ACC112 (cell line): ENCODE measurements at regions not wholly inside any gene's neighbourhood (a gene's known extent, or its start where the extent isn't known, plus 50 kb on each side); places are given as distances from the start of the nearest gene placed in this dataset.
"Not testable (repeated sequence)": the region's sequence is repeated elsewhere in the genome, so short reads cannot be mapped to it uniquely, and the experiment has no call there.

Experiments
- H2AFZ ChIP-seq: fragments of 200-600 bp; sonication (generic); one replicate; pipeline ENCODE4 v1.6.0; 2017; ENCODE audit warnings: antibody characterized with exemption, low read length; ENCODE audit not compliant: unreplicated experiment
- H3K27ac ChIP-seq: fragments of 200-600 bp; sonication (generic); 2 replicates; pipeline ENCODE4 v1.5.1; 2014; ENCODE audit warnings: low read depth, mild to moderate bottlenecking, antibody characterized with exemption, low read length, moderate library complexity
- H3K27me3 ChIP-seq: fragments of 200-600 bp; sonication (generic); 2 replicates; pipeline ENCODE4 v1.6.1; 2014; ENCODE audit warnings: mild to moderate bottlenecking, antibody characterized with exemption, low read length, moderate library complexity, mixed read lengths; ENCODE audit not compliant: insufficient read depth
- H3K36me3 ChIP-seq: fragments of 200-600 bp; sonication (generic); 2 replicates; pipeline ENCODE4 v1.6.1; 2016; ENCODE audit warnings: mild to moderate bottlenecking, antibody characterized with exemption, low read length, moderate library complexity, mixed read lengths; ENCODE audit not compliant: insufficient read depth
- H3K4me1 ChIP-seq: fragments of 200-600 bp; sonication (generic); one replicate; pipeline ENCODE4 v1.6.1; 2016; ENCODE audit warnings: low read length, mixed read lengths; ENCODE audit not compliant: insufficient read depth, unreplicated experiment, control insufficient read depth
- H3K4me3 ChIP-seq: fragments of 200-600 bp; sonication (generic); 2 replicates; pipeline ENCODE4 v1.5.1; 2014; ENCODE audit warnings: mild to moderate bottlenecking, low read depth, low read length
- H3K79me2 ChIP-seq: fragments of 200-600 bp; sonication (generic); one replicate; pipeline ENCODE4 v1.6.0; 2016; ENCODE audit warnings: low read length; ENCODE audit not compliant: control insufficient read depth, unreplicated experiment, insufficient read depth

GRCh38 chr15:92724144-92724543, 68.6 kb upstream of the FAM174B start:
- Histone ChIP-seq H3K27ac (no peak overlapping the region), H3K79me2 (no peaks in the 10 kb centered on the region), H3K4me3 (no peak overlapping the region), H3K4me1 (no peaks in the 10 kb centered on the region), H3K27me3 (no peaks in the 10 kb centered on the region), H3K36me3 (no peaks in the 10 kb centered on the region), H2AFZ (no peak overlapping the region)

DNA sequence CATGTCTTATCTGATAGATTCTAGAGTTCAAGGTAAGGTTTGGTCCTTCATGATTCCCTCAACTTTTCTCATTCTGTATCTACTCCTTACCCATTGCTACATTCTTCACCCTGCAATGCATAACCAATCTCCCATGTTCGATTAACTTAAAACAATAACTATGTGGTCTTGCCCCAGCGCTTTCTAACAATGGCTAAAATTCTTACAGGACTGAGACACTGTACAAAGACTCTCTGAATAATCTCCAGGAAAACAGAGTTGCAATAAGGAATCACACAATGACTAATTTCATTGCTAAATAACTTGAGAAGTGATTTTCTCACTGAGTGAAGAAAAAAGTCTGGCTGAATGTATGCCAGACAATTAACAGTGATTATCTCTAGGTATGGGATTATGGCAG, 69.6 kb upstream of the FAM174B start:
- Histone ChIP-seq H3K4me1 (no peaks in the 10 kb centered on the region), H3K27ac (no peak overlapping the region), H2AFZ (no peak overlapping the region), H3K4me3 (no peak overlapping the region), H3K36me3 (no peaks in the 10 kb centered on the region), H3K79me2 (no peaks in the 10 kb centered on the region), H3K27me3 (no peaks in the 10 kb centered on the region)

- Histone ChIP-seq H3K27me3 (no peaks in the 10 kb centered on the region), H3K4me1 (no peaks in the 10 kb centered on the region), H3K36me3 (no peaks in the 10 kb centered on the region), H3K4me3 (no peak overlapping the region), H2AFZ (no peak overlapping the region), H3K79me2 (no peaks in the 10 kb centered on the region), H3K27ac (no peak overlapping the region)
Measured at GRCh38 chr15:92728266-92728665, 72.7 kb upstream of the FAM174B start.

- no peak overlapping the region for H3K27ac ChIP-seq
- H3K27me3 ChIP-seq = no peaks in the 10 kb centered on the region
- peak overlapping the region; percentile 71 for H3K4me3 ChIP-seq
- peaks cover 2% of the 10 kb centered on the region for H3K4me1 ChIP-seq
- peak overlapping the region; percentile 50 for H2AFZ ChIP-seq
- H3K79me2 ChIP-seq = no peaks in the 10 kb centered on the region
- no peaks in the 10 kb centered on the region for H3K36me3 ChIP-seq
Measured at GRCh38 chr15:92733090-92733933, 77.7 kb upstream of the FAM174B start.

DNA sequence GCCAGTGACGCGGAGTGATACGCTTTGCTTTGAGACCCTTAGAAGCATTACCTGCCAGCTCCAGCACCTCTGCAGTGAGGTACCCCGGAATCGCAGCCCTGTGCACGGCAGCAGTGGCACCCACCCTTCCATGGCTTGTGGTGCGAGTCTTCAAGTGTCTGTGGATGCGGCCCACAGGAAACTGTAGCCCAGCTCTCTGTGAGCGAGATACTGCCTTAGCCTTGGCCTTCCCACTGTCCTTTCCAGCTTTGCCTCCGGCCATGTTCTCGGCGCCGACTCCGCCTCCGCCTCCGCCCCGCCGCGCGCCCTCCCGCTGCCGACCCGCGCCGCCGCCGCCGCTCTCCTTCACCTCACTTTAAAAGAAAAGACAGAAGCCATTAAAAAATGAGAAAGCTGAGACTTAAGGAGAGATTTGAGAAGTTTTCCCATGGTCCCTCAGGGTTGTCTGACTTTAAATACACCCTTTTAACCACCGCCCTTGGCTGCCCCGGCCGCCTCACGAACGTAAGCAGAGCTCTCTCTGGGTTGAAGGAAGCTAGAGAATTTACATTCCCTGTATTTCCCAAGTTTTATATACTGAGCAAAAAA, 78.5 kb upstream of the FAM174B start:
- Histone ChIP-seq H3K4me3 (peak overlapping the region; percentile 71), H3K4me1 (peaks cover 2% of the 10 kb centered on the region), H3K27ac (no peak overlapping the region), H2AFZ (peak overlapping the region; percentile 97), H3K36me3 (no peaks in the 10 kb centered on the region), H3K79me2 (no peaks in the 10 kb centered on the region), H3K27me3 (no peaks in the 10 kb centered on the region)

DNA sequence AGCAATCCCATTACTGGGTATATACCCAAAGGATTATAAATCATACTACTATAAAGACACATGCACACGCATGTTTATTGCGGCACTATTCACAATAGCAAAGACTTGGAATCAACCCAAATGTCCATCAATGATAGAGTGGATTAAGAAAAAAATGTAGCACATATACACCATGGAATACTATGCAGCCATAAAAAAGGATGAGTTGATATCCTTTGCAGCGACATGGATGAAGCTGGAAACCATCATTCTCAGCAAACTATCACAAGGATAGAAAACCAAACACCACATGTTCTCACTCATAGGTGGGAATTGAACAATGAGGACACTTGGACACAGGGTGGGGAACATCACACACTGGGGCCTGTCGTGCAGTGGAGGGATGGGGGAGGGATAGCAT, 83.7 kb upstream of the FAM174B start:
- H3K4me3 ChIP-seq, H2AFZ ChIP-seq, H3K27ac ChIP-seq, H3K4me1 ChIP-seq, H3K27me3 ChIP-seq, H3K79me2 ChIP-seq, H3K36me3 ChIP-seq: not testable (repeated sequence)

GRCh38 chr15:92745845-92746271, 90.3 kb upstream of the FAM174B start:
- no peaks in the 10 kb centered on the region for H3K4me1 ChIP-seq
- H2AFZ ChIP-seq = no peak overlapping the region
- H3K27me3 ChIP-seq = no peaks in the 10 kb centered on the region
- no peak overlapping the region for H3K27ac ChIP-seq
- no peaks in the 10 kb centered on the region for H3K79me2 ChIP-seq
- no peaks in the 10 kb centered on the region for H3K36me3 ChIP-seq
- no peak overlapping the region for H3K4me3 ChIP-seq

- Histone ChIP-seq H3K27ac (no peak overlapping the region), H3K36me3 (no peaks in the 10 kb centered on the region), H3K4me1 (no peaks in the 10 kb centered on the region), H3K4me3 (no peak overlapping the region), H2AFZ (no peak overlapping the region), H3K79me2 (no peaks in the 10 kb centered on the region), H3K27me3 (no peaks in the 10 kb centered on the region)
Measured at GRCh38 chr15:92747047-92747446, 91.5 kb upstream of the FAM174B start.

GRCh38 chr15:92749216-92749615, 93.6 kb upstream of the FAM174B start:
- Histone ChIP-seq H3K4me1 (no peaks in the 10 kb centered on the region), H3K27me3 (no peaks in the 10 kb centered on the region), H3K79me2 (no peaks in the 10 kb centered on the region), H3K27ac (no peak overlapping the region), H2AFZ (no peak overlapping the region), H3K36me3 (no peaks in the 10 kb centered on the region), H3K4me3 (no peak overlapping the region)

DNA sequence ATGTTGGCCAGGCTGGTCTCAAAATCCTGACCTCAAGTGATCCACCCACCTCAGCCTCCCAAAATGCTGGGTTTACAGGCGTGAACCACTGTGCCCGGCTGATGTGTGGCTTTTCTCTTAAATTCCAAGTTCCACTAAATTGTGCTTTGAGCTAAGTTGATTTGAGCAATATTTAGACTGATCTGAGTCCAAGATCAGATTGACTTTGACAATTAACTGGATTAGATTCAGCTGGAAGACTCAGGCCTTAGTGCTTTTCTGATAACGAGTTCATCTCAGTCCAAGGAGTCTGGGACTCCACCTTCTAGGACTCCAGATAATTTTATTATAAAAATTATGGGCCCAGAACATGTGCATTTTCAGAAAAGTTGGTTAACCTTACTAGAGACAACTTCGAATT, 94.4 kb upstream of the FAM174B start:
- H3K79me2 ChIP-seq = no peaks in the 10 kb centered on the region
- H3K27ac ChIP-seq = no peak overlapping the region
- no peaks in the 10 kb centered on the region for H3K4me1 ChIP-seq
- no peaks in the 10 kb centered on the region for H3K27me3 ChIP-seq
- H3K4me3 ChIP-seq = no peak overlapping the region
- H2AFZ ChIP-seq = no peak overlapping the region
- no peaks in the 10 kb centered on the region for H3K36me3 ChIP-seq

DNA sequence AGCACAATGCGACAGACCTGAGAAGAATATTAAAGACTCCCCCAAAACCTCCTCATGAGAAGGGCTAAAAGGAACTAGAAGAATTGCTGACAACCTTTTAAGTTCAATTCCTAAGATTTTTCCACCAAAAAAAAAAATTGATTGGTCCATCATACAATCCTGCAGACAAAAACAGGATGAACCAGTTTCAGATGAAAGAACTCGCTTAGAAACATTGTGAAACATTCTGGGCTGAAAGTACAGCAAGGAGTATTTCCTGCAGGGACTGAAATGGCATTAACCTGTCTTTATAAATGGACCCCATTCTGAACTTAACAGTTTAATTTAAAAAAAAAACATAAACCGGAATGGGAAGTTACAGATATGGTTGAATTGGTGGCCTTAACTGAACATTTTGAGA, 96.0 kb upstream of the FAM174B start:
- H3K4me3 ChIP-seq = no peak overlapping the region
- H2AFZ ChIP-seq = no peak overlapping the region
- H3K27ac ChIP-seq = no peak overlapping the region

More for the DNA sequence above, 96.0 kb upstream of the FAM174B start:
- Histone ChIP-seq H3K36me3 (no peaks in the 10 kb centered on the region), H3K4me1 (no peaks in the 10 kb centered on the region), H3K79me2 (no peaks in the 10 kb centered on the region), H3K27me3 (no peaks in the 10 kb centered on the region)
